Fibroblast of pulmonary artery (primary cell): ENCODE measurements at regions not wholly inside any gene's neighbourhood (a gene's known extent, or its start where the extent isn't known, plus 50 kb on each side); places are given as distances from the start of the nearest gene placed in this dataset.

Experiments used
- DNase-seq: peaks from one replicate; pipeline ENCODE4 v3.0.0-alpha.2; 2010; ENCODE audit warnings: low read depth
- H3K4me3 ChIP-seq: replicated peaks from 2 replicates; pipeline ENCODE4 v1.5.1; 2011; ENCODE audit warnings: low read depth, mild to moderate bottlenecking, control low read depth, low read length, moderate library complexity
- TF ChIP-seq, protein P1 (sequence below): IDR thresholded peaks from 2 replicates; pipeline ENCODE4 v1.5.1; 2011; ENCODE audit warnings: mild to moderate bottlenecking, control low read depth, low read length, inconsistent platforms; ENCODE audit errors: missing control alignments

DNA sequence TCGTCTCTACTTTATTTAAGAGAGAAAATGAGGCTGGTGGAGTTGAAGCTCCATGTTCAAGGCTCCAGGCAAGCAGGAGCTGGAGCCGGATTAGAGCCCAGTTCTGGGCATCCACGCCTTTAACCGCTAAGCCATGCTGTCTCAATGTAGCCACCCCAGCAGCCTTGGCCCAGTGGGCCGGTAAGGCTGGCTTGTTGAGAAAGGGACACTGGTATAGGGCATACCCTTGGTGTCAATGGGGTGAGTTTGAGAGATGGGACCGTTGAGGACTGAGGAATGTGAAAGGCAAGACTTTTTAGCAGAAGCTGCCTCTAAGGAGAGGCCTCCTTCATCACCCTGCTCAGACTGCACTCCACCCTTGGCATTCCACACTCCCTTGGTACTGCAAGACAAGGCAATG is 147.4 kb downstream of the CYLD start:
- H3K4me3 ChIP-seq = no peak overlapping the region
- TF ChIP-seq, protein P1, sequence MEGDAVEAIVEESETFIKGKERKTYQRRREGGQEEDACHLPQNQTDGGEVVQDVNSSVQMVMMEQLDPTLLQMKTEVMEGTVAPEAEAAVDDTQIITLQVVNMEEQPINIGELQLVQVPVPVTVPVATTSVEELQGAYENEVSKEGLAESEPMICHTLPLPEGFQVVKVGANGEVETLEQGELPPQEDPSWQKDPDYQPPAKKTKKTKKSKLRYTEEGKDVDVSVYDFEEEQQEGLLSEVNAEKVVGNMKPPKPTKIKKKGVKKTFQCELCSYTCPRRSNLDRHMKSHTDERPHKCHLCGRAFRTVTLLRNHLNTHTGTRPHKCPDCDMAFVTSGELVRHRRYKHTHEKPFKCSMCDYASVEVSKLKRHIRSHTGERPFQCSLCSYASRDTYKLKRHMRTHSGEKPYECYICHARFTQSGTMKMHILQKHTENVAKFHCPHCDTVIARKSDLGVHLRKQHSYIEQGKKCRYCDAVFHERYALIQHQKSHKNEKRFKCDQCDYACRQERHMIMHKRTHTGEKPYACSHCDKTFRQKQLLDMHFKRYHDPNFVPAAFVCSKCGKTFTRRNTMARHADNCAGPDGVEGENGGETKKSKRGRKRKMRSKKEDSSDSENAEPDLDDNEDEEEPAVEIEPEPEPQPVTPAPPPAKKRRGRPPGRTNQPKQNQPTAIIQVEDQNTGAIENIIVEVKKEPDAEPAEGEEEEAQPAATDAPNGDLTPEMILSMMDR = no peak
- no peak for DNase-seq

DNA sequence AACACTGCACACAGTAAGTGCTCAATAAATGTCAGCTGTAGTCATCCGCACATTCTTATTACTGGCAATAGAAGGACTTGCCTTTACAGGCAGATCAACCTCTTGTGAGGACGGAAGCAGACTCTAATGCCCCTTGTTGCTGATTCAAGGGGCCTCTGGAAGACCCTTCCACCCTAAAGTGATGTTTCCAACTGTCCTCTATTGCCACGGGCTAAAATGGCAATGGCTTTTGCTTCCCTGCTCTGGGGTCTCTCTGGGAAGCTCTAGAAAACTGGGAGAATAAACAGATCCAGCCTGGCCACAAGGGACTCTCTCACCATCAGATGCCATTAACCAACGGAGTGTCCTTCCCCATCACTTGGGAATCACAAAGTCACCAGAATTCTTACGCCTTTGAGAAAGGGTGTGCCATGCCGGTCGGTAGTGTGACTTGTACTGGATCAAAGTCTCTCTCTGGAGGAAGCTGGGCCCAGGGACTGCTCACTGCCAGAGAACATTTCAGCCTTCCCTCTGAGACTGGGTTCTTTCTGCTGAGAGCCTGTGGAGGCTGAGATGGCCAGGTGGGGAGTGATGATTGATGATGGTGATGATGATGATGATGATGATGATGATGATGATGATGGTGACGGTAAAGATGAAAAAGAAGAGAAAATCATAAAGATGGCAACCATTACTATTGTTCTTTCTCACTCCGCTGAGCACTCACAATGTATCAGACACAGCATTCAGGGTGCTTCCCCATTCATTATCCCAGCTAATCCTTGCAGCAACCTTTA is 146.8 kb downstream of the CYLD start:
- H3K4me3 ChIP-seq = no peak overlapping the region
- TF ChIP-seq, protein P1 = no peak
- no peak for DNase-seq

GRCh38 chr16:50887500-50888298 is 145.8 kb downstream of the CYLD start:
- no peak for DNase-seq
- no peak overlapping the region for H3K4me3 ChIP-seq
- TF ChIP-seq, protein P1 = no peak

DNA sequence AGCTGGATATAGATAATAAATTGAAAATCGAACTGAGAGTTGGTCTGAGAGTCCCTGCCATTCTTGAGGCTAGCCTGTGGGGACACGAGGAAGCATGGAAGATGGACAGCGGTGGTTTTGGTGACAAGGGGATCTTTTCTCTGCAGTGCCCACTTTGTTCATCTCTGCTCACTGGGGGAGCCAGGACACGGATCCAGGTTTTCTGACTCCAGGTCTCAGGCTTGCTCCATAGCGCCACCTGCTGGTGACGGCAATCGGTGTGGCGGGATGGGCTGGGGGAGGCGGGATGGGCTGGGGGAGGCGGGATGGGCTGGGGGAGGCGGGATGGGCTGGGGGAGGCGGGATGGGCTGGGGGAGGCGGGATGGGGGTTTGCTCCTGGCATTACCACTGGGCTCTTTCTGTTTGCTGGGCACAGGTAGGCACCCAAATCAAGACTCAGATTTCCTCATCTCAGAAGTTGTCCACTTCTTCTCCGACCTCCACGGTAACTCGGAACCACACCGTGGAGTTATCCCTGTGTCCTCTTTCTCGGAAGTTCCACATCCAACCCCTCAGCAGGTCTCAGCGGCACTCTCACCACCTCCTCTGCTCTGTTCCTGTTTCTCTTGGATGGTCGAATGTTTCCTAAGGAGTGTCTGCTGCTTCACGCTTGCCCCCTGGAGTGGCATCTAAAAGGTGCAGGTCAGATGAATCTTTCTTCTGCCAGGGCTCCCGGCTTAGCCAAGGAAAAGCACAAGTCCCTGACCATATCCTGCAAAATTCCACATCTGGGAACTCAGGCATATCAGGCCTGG is 142.4 kb downstream of the CYLD start:
- H3K4me3 ChIP-seq = no peak overlapping the region
- TF ChIP-seq, protein P1 = peak; percentile 20
- no peak for DNase-seq

GRCh38 chr16:50881956-50882355 is 140.1 kb downstream of the CYLD start:
- TF ChIP-seq, protein P1 = no peak
- H3K4me3 ChIP-seq = no peak overlapping the region
- DNase-seq = no peak

- no peak for DNase-seq
- no peak overlapping the region for H3K4me3 ChIP-seq
- TF ChIP-seq, protein P1 = no peak
These were observed 139.5 kb downstream of the CYLD start for GRCh38 chr16:50881331-50881830.
